NCI-H446 (cell line): ENCODE measurements at regions not wholly inside any gene's neighbourhood (a gene's known extent, or its start where the extent isn't known, plus 50 kb on each side); places are given as distances from the start of the nearest gene placed in this dataset.

Source experiments
- DNase-seq, 2 experiments: peaks; one replicate each; lab custom pipeline; 2025; lab: John Stamatoyannopoulos, UW

GRCh38 chr4:141403782-141404181, 183.1 kb downstream of the ZNF330 start:
- DNase-seq = no peak

- DNase-seq = no peak
Observed at GRCh38 chr4:141406237-141406636, 185.5 kb downstream of the ZNF330 start.

GRCh38 chr4:141409556-141409955, 188.9 kb downstream of the ZNF330 start:
- no peak for DNase-seq

- DNase-seq = no peak
Observed at GRCh38 chr4:141410839-141411238, 190.1 kb downstream of the ZNF330 start.

- no peak for DNase-seq
Observed at GRCh38 chr4:141411936-141412335, 191.2 kb downstream of the ZNF330 start.

GRCh38 chr4:141413366-141413765, 192.7 kb downstream of the ZNF330 start:
- no peak for DNase-seq

- no peak for DNase-seq
Observed at GRCh38 chr4:141415651-141416050, 195.0 kb downstream of the ZNF330 start.

- no peak for DNase-seq
Observed at GRCh38 chr4:141416219-141416618, 195.5 kb downstream of the ZNF330 start.

DNA sequence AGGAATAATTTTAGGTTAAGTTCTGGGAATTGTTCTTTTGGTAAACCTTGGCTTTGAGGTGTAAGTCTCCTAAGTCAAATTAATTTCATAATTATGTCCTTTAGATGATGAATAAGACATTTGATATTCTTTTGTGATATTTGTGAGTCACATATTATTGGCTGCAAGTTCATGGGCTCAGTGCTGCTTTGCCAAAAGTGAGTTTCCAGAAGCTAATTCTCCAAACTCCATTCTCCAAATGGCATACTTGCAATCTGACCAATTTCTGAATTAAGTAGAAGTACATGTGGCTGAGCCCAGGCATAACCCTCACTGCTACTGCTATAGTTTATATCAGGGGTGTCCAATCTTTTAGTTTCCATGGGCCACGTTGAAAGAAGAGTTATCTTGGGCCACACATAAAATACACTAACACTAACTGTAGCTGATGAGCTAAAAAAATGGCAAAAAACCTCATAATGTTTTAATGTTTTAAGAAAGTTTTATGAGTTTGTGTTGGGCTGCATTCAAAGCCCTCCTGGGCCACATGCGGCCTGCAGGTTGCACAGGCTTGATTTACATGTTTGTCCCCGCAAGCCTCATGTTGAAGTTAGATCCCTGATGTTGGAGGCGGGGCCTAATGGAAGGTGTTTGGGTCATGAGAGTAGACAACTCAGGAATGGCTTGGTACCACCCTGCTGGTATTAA, 196.1 kb downstream of the ZNF330 start:
- DNase-seq = no peak

DNA sequence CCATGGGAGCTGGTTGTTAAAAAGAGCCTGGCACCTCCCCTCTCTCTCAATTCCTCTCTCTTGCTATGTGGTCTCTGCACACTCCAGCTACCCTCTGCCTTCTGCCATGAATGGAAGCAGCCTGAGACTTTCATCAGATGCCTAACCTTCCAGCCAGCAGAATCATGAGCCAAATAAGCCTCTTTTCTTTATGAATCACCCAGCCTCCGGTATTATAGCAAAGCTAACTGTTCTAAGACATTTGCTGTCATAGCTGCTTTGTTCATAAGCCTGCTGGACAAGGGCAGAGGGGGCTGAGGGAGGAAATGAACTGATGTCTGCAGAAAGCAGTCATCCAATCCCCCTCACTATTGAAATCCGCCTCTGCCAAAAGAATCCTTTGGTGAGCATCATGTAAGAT, 196.7 kb downstream of the ZNF330 start:
- DNase-seq = no peak

GRCh38 chr4:141425124-141425523, 204.4 kb downstream of the ZNF330 start:
- DNase-seq = no peak

- no peak for DNase-seq
Observed at GRCh38 chr4:141427726-141428296, 207.1 kb downstream of the ZNF330 start.

DNA sequence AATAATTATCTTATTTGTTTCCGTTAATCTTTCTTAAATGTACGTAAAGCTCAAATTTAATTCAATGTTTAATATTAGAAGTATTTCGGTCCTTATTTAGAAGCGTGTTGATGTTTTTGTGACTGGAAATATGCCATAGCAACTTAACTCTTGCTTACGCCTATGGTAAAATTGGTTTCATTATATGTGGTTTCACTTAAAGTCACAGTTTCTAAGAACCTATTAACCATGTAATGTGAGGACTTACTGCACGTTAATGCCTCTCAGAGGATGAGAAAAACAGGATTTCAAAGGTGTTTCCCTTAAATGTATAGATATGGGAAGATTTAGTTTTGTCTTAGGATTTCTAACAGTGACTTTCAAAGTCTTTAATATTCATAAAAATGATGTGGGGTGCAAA, 206.4 kb upstream of the IL15 start:
- no peak for DNase-seq

DNA sequence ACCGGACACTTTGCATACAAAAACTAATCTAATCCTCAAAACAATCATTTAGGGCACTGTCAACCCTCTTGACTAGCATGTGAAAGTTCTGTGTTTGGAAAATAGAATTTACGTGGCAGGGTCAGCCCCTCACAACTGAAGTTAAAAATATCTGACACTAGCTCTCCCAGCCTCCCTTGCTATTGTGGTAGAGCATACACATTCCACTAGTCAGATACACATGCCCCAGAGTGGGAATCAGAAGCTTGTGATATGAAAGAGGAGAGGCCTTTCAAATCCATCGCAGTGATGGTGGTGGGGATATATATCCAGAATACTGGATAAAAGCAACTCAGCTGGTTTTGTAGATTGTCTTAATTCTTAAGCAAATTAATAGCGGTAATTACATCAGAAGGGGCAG, 205.7 kb upstream of the IL15 start:
- DNase-seq = no peak

GRCh38 chr4:141432000-141432712, 204.2 kb upstream of the IL15 start:
- no peak for DNase-seq

DNA sequence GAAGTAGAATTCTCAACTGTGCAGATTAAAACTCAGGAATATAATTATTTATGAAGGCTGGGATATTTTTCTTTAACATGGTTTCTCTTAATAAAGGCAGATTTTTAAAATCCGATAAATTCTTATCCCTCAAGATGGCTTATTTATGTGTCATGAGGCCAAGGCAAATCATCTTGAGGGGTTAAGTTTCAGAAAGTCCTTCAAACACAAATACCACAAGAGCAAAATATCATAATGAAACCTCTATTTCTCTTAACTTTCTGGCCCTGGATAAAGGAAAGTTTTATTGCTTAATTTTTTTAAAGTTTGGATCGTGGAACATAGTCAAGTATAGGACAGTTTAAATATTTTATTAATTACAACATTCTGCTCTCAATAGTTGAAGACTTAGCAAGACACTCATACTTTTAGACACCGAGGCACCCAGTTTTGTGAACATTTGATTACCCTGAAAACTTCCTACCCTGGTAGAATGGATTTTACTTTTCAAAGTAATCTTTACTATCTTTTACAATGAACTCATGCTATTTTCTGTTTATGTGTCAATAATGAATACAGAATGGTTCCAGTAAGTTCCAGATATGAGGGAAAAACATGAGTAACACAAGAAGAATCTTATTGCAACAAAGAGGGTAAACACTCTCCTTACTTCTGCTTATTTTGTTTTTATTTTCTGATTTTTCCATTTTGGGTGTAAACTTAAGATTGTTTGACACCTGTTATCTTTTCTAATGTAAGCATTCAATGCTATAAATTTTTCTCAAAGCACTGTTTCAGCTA, 200.7 kb upstream of the IL15 start:
- DNase-seq = no peak

DNA sequence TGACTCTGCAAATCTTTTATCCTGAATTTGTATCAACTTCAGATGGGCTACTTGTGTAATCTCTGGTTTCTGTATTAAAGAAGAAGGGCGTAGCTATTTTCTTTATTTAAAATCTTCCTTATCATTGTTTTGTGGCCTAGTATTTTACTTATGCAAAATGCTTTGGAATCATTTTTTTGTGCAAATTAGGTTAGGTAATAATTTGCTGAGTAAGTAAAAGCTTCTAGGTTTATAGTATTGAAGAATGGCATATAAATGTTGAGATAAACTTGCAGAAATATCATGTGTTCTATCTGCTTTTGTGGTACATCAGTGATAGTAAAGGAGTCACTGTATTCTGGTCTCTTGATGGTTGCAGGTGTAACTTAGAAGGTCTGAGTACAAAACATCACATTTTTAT, 197.2 kb upstream of the IL15 start:
- no peak for DNase-seq

GRCh38 chr4:141447761-141448160, 188.6 kb upstream of the IL15 start:
- DNase-seq = no peak

- DNase-seq = no peak
Observed at GRCh38 chr4:141448490-141448889, 187.9 kb upstream of the IL15 start.

GRCh38 chr4:141449927-141450326, 186.5 kb upstream of the IL15 start:
- DNase-seq = no peak

DNA sequence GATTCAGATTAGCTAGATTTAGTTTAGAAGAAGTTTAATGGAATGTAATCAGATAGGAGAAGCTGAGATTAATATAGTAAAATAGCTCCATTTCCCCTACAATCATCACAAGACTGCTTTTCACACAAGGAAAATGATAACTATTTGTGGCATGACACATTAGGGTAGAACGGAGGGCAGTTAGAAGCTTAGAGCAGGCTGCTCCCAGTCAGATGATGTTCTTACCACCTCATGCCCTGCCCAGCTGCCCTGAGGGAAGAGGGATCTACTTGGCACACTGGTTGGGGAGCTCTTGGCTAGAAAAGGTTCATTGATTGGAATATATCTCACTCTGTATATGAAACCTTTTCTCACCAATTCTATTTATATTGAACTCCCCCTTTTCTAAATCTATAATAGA, 180.7 kb upstream of the IL15 start:
- no peak for DNase-seq

GRCh38 chr4:141457653-141458052, 178.7 kb upstream of the IL15 start:
- no peak for DNase-seq

GRCh38 chr4:141458501-141458900, 177.9 kb upstream of the IL15 start:
- DNase-seq = no peak
